Calu3 (cell line): ENCODE measurements at regions not wholly inside any gene's neighbourhood (a gene's known extent, or its start where the extent isn't known, plus 50 kb on each side); places are given as distances from the start of the nearest gene placed in this dataset.

Experiments
- BruUV-seq: library from RNA; stranded (reverse); fragments of 400-500 nt; replicated peaks from 2 replicates; lab custom pipeline; 2021; lab: Mats Ljungman, UMichigan
- CTCF ChIA-PET: fragments of 300-600 bp; sonication (Branson Sonifier 250); formaldehyde crosslinking; loops from one replicate; lab custom pipeline; 2022; ENCODE audit warnings: antibody characterized with exemption; lab: Charles Lee
- DNase-seq: peaks from one replicate; pipeline ENCODE4 v3.0.0; 2022
- H3K27ac Mint-ChIP-seq: one replicate; pipeline ENCODE4 v1.8.0; 2022; ENCODE audit warnings: mixed read lengths; ENCODE audit not compliant: unreplicated experiment
- H3K27me3 Mint-ChIP-seq: one replicate; pipeline ENCODE4 v1.8.0; 2022; ENCODE audit warnings: mixed read lengths; ENCODE audit not compliant: unreplicated experiment
- H3K36me3 Mint-ChIP-seq: one replicate; pipeline ENCODE4 v1.8.0; 2022; ENCODE audit warnings: mild to moderate bottlenecking, moderate library complexity, mixed read lengths; ENCODE audit not compliant: insufficient read depth, unreplicated experiment
- H3K4me1 Mint-ChIP-seq: one replicate; pipeline ENCODE4 v1.8.0; 2022; ENCODE audit warnings: mild to moderate bottlenecking, low read depth, mixed read lengths; ENCODE audit not compliant: unreplicated experiment
- H3K4me3 Mint-ChIP-seq: one replicate; pipeline ENCODE4 v1.8.0; 2022; ENCODE audit warnings: mild to moderate bottlenecking, low read depth, moderate library complexity, mixed read lengths; ENCODE audit not compliant: unreplicated experiment
- H3K9me3 Mint-ChIP-seq: one replicate; pipeline ENCODE4 v1.8.0; 2022; ENCODE audit warnings: low read depth, mixed read lengths; ENCODE audit not compliant: unreplicated experiment
- intact Hi-C: fragments of 100-400 bp; cut with micrococcal nuclease; formaldehyde crosslinking; loops from one replicate; pipeline ENCODE4 v1.10.0; 2022; ENCODE audit not compliant: unreplicated experiment
- TF ChIP-seq, protein P1 (sequence below): fragments of 200-600 bp; IDR thresholded peaks from one replicate; pipeline ENCODE4 v1.8.0; 2022; ENCODE audit warnings: antibody characterized with exemption; ENCODE audit not compliant: unreplicated experiment

GRCh38 chr18:7381307-7381706, 150.4 kb downstream of the LRRC30 start:
- peaks cover 59% of the 10 kb centered on the region for H3K27me3 Mint-ChIP-seq
- no peaks in the 10 kb centered on the region for H3K4me1 Mint-ChIP-seq
- no peaks in the 10 kb centered on the region for H3K9me3 Mint-ChIP-seq
- no peak overlapping the region for H3K27ac Mint-ChIP-seq
- TF ChIP-seq, protein P1, sequence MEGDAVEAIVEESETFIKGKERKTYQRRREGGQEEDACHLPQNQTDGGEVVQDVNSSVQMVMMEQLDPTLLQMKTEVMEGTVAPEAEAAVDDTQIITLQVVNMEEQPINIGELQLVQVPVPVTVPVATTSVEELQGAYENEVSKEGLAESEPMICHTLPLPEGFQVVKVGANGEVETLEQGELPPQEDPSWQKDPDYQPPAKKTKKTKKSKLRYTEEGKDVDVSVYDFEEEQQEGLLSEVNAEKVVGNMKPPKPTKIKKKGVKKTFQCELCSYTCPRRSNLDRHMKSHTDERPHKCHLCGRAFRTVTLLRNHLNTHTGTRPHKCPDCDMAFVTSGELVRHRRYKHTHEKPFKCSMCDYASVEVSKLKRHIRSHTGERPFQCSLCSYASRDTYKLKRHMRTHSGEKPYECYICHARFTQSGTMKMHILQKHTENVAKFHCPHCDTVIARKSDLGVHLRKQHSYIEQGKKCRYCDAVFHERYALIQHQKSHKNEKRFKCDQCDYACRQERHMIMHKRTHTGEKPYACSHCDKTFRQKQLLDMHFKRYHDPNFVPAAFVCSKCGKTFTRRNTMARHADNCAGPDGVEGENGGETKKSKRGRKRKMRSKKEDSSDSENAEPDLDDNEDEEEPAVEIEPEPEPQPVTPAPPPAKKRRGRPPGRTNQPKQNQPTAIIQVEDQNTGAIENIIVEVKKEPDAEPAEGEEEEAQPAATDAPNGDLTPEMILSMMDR, result no peak
- H3K4me3 Mint-ChIP-seq, result no peak overlapping the region
- no peaks in the 10 kb centered on the region for H3K36me3 Mint-ChIP-seq
- no peak for DNase-seq
- CTCF ChIA-PET, result no interaction called here
- intact Hi-C loops, result no loop called here
- no TSS peak for BruUV-seq

GRCh38 chr18:7382328-7383001, 151.6 kb downstream of the LRRC30 start:
- no peak overlapping the region for H3K4me3 Mint-ChIP-seq
- TF ChIP-seq, protein P1, result no peak
- no peaks in the 10 kb centered on the region for H3K4me1 Mint-ChIP-seq
- DNase-seq, result no peak
- H3K36me3 Mint-ChIP-seq, result no peaks in the 10 kb centered on the region
- BruUV-seq, result no TSS peak
- H3K9me3 Mint-ChIP-seq, result no peaks in the 10 kb centered on the region
- CTCF ChIA-PET, result no interaction called here
- no peak overlapping the region for H3K27ac Mint-ChIP-seq
- peaks cover 61% of the 10 kb centered on the region for H3K27me3 Mint-ChIP-seq
- intact Hi-C loops, result no loop called here

DNA sequence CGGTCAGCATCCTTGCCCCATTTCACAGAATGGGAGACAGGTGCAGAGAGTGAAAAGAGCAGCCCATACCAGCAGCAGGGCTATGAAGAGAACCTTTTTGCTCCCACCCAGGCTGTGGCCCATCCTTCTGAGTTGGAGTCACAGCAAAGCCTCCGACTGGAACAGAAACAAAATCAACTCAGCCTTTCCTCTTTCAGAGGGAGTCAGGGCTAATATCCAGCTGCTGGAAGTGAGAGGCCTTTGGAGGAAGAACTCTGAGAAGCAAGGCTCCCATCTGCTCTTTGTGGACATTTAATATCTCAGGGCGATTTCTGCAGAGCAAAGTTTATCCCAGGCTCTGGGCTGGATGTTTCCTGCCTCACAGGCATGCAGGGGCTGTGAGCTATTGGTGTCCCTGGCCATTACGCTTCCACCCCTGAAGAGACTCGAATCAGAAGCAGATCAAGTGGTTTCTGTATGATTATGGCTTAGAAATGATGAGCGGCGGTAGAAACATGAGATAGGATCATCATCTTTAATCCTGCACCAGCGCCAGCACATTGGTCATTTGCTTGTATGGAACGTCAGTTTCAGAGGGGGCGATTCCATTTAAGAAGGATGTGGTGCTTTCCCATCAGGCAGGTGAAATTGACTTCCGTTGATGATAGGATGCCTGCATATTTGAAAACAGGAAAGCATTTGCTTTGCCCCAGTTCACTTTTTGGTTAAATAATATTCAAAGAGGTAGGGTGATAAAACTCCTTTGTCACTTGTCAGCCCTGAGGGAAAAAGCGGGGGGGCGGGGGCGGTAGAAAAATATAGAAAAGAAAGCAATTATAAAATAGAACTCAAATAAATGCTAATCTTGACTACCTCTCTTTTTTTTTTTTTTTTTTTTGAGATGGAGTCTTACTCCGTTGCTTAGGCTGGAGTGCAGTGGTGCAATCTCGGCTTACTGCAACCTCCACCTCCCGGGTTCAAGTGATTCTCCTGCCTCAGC, 152.4 kb downstream of the LRRC30 start:
- BruUV-seq, result no TSS peak
- Mint-ChIP-seq H3K9me3 (no peaks in the 10 kb centered on the region), H3K27ac (no peak overlapping the region), H3K4me1 (no peaks in the 10 kb centered on the region), H3K27me3 (peaks cover 61% of the 10 kb centered on the region), H3K36me3 (no peaks in the 10 kb centered on the region), H3K4me3 (no peak overlapping the region)
- CTCF ChIA-PET, result no interaction called here
- TF ChIP-seq, protein P1, result no peak
- intact Hi-C loops, result no loop called here
- no peak for DNase-seq

DNA sequence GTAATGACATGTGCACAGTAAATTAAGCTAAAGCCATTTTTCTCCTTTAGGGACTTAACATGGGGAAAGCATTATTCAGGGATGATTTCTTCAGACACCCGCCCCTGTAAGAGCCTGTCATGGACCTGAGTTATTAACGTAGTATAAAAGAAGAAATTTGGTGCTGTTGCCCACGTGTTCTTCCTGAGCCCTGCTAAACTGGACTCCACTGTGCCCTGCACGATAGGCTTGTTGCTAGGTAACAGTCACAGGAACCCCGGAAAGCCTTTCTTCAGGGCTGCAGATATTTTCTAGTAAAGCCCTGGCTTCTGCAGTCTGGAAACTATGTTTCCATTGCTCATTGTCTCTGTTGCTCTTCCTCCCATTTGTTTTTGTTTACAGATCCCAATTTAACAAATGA, 157.9 kb downstream of the LRRC30 start:
- intact Hi-C loops, result no loop called here
- H3K27me3 Mint-ChIP-seq, result peaks cover 54% of the 10 kb centered on the region
- peaks cover 3% of the 10 kb centered on the region for H3K9me3 Mint-ChIP-seq
- CTCF ChIA-PET, result no interaction called here
- BruUV-seq, result no TSS peak
- no peaks in the 10 kb centered on the region for H3K4me1 Mint-ChIP-seq
- H3K27ac Mint-ChIP-seq, result no peak overlapping the region
- H3K4me3 Mint-ChIP-seq, result no peak overlapping the region
- no peak for DNase-seq
- H3K36me3 Mint-ChIP-seq, result no peaks in the 10 kb centered on the region
- TF ChIP-seq, protein P1, result no peak
